Left lung (tissue), 4 donors: ENCODE measurements at regions not wholly inside any gene's neighbourhood (a gene's known extent, or its start where the extent isn't known, plus 50 kb on each side); places are given as distances from the start of the nearest gene placed in this dataset.

Experiments
- ATAC-seq: fragments of 200-7000 bp; cut with Tn5 transposase; one replicate; pipeline ENCODE4 v1.9.1; 2020; ENCODE audit warnings: moderate library complexity
- DNase-seq, 4 donors: peaks; one replicate each; pipeline ENCODE4 v3.0.0-alpha.2; 2013 to 2020
- H3K27ac ChIP-seq, 2 donors: fragments of 200-600 bp; sonication (generic) in 1 of 2; one replicate each; pipeline versions ENCODE4 v1.5.0 to v1.8.0; 2020 to 2021
- H3K27me3 ChIP-seq, 2 donors: fragments of 200-600 bp; sonication (generic) in 1 of 2; one replicate each; pipeline versions ENCODE4 v1.5.0 to v1.8.0; 2020 to 2021
- H3K36me3 ChIP-seq, 2 donors: fragments of 200-600 bp; sonication (generic) in 1 of 2; one replicate each; pipeline versions ENCODE4 v1.5.0 to v1.8.0; 2020 to 2021
- H3K4me1 ChIP-seq, 2 donors: fragments of 200-600 bp; one replicate each; pipeline ENCODE4 v1.8.0; 2021
- H3K4me3 ChIP-seq, 2 donors: fragments of 200-600 bp; sonication (generic) in 1 of 2; one replicate each; pipeline versions ENCODE4 v1.5.0 to v1.8.0; 2020 to 2021; ENCODE audit warnings: mild to moderate bottlenecking in 1 of 2
- H3K9me3 ChIP-seq, 2 donors: fragments of 200-600 bp; sonication (generic) in 1 of 2; one replicate each; pipeline versions ENCODE4 v1.5.0 to v1.8.0; 2020 to 2021
- CTCF ChIP-seq, 2 donors: fragments of 200-600 bp; sonication (generic) in 1 of 2; IDR thresholded peaks; one replicate each; pipeline versions ENCODE4 v1.5.0 to v1.8.0; 2021; ENCODE audit warnings: antibody characterized with exemption in 2 of 2
- intact Hi-C, 2 donors: fragments of 100-400 bp; cut with DNase I; formaldehyde crosslinking; loops; one replicate each; pipeline versions ENCODE4 v1.11.2 to v1.14.2; 2022
- donor health status: DM: no; HTN: yes; CAD: no.
- donor health status: DM: no; HTN: no; CAD: no.

GRCh38 chr12:66944365-66944764 lies 265.5 kb upstream of the GRIP1 start:
- Histone ChIP-seq H3K4me1 (no peaks in the 10 kb centered on the region), H3K36me3 (no peaks in the 10 kb centered on the region), H3K4me3 (no peak overlapping the region), H3K27me3 (no peaks in the 10 kb centered on the region), H3K27ac (no peak overlapping the region), H3K9me3 (no peaks in the 10 kb centered on the region)
- no peak for ATAC-seq
- DNase-seq, result no peak
- intact Hi-C loops, result no loop called here
- TF ChIP-seq CTCF (IDR thresholded peaks at IDR 0.05), result no peak

GRCh38 chr12:66945189-66945817 lies 266.4 kb upstream of the GRIP1 start:
- Histone ChIP-seq H3K27me3 (no peaks in the 10 kb centered on the region), H3K27ac (no peak overlapping the region), H3K36me3 (no peaks in the 10 kb centered on the region), H3K9me3 (no peaks in the 10 kb centered on the region), H3K4me1 (no peaks in the 10 kb centered on the region), H3K4me3 (no peak overlapping the region)
- DNase-seq, result no peak
- intact Hi-C loops, result no loop called here
- TF ChIP-seq CTCF (IDR thresholded peaks at IDR 0.05), result no peak
- no peak for ATAC-seq

- no peak for ATAC-seq
- Histone ChIP-seq H3K4me3 (no peak overlapping the region), H3K4me1 (no peaks in the 10 kb centered on the region), H3K9me3 (no peaks in the 10 kb centered on the region), H3K36me3 (no peaks in the 10 kb centered on the region), H3K27ac (no peak overlapping the region), H3K27me3 (no peaks in the 10 kb centered on the region)
- no peak for TF ChIP-seq CTCF (IDR thresholded peaks at IDR 0.05)
- DNase-seq, result no peak
- intact Hi-C loops, result no loop called here
Measured at GRCh38 chr12:66947119-66947518, 268.2 kb upstream of the GRIP1 start.

GRCh38 chr12:66952668-66953067 lies 273.8 kb upstream of the GRIP1 start:
- no peak for ATAC-seq
- intact Hi-C loops, result no loop called here
- no peaks in the 10 kb centered on the region for H3K27me3 ChIP-seq
- TF ChIP-seq CTCF (IDR thresholded peaks at IDR 0.05), result no peak
- no peaks in the 10 kb centered on the region for H3K9me3 ChIP-seq
- no peaks in the 10 kb centered on the region for H3K4me1 ChIP-seq
- H3K36me3 ChIP-seq, result no peaks in the 10 kb centered on the region
- no peak overlapping the region for H3K27ac ChIP-seq
- H3K4me3 ChIP-seq, result no peak overlapping the region
- DNase-seq, result no peak

GRCh38 chr12:66956300-66956699 lies 277.4 kb upstream of the GRIP1 start:
- intact Hi-C loops, result no loop called here
- H3K27me3 ChIP-seq, result no peaks in the 10 kb centered on the region
- ATAC-seq, result no peak

More at GRCh38 chr12:66956300-66956699, 277.4 kb upstream of the GRIP1 start:
- Histone ChIP-seq H3K4me1 (no peaks in the 10 kb centered on the region), H3K9me3 (no peaks in the 10 kb centered on the region), H3K4me3 (no peak overlapping the region), H3K36me3 (no peaks in the 10 kb centered on the region), H3K27ac (no peak overlapping the region)
- DNase-seq, result no peak
- no peak for TF ChIP-seq CTCF (IDR thresholded peaks at IDR 0.05)
